ENCODE measurements at regions not wholly inside any gene's neighbourhood (a gene's known extent, or its start where the extent isn't known, plus 50 kb on each side); places are given as distances from the start of the nearest gene placed in this dataset. TPM values are rescaled to one million over a fixed set of nuclear protein-coding genes. Genes with fewer than 3 reads are reported as not detected.

DNA sequence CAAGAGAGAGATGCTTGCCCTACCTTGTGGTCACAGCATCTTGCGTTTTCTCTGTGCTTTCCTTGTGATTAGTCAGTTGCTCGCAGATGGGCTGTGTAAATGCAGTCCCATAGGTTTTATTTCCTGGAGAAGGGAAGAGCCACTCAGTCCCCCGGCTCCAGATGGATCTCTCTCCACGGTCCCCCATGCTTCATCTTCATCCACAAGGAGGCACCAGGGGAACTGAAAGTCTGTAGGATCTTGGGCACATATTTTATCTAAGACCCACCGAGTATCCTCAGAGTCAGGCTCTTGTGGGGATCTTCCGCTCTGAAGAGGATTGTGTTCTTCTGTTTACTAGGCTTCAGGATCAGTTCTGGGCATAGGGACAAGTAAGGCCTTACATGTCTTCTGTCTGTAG is 66.8 kb upstream of the E2F8 start:
- TF ChIP-seq, protein P1, sequence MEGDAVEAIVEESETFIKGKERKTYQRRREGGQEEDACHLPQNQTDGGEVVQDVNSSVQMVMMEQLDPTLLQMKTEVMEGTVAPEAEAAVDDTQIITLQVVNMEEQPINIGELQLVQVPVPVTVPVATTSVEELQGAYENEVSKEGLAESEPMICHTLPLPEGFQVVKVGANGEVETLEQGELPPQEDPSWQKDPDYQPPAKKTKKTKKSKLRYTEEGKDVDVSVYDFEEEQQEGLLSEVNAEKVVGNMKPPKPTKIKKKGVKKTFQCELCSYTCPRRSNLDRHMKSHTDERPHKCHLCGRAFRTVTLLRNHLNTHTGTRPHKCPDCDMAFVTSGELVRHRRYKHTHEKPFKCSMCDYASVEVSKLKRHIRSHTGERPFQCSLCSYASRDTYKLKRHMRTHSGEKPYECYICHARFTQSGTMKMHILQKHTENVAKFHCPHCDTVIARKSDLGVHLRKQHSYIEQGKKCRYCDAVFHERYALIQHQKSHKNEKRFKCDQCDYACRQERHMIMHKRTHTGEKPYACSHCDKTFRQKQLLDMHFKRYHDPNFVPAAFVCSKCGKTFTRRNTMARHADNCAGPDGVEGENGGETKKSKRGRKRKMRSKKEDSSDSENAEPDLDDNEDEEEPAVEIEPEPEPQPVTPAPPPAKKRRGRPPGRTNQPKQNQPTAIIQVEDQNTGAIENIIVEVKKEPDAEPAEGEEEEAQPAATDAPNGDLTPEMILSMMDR (IDR thresholded peaks at IDR 0.05; ENCODE audit: unreplicated experiment), result no peak
- Mint-ChIP-seq H3K27ac (no peak overlapping the region), H3K9me3 (ENCODE audit: low read depth) (no peaks in the 10 kb centered on the region), H3K36me3 (ENCODE audit: insufficient read depth) (no peaks in the 10 kb centered on the region), H3K4me3 (ENCODE audit: low read depth) (no peak overlapping the region), H3K27me3 (peaks cover 12% of the 10 kb centered on the region), H3K4me1 (ENCODE audit: low read depth) (peaks cover 4% of the 10 kb centered on the region)
- no peak for DNase-seq (ENCODE audit: low spot score, unreplicated experiment)

DNA sequence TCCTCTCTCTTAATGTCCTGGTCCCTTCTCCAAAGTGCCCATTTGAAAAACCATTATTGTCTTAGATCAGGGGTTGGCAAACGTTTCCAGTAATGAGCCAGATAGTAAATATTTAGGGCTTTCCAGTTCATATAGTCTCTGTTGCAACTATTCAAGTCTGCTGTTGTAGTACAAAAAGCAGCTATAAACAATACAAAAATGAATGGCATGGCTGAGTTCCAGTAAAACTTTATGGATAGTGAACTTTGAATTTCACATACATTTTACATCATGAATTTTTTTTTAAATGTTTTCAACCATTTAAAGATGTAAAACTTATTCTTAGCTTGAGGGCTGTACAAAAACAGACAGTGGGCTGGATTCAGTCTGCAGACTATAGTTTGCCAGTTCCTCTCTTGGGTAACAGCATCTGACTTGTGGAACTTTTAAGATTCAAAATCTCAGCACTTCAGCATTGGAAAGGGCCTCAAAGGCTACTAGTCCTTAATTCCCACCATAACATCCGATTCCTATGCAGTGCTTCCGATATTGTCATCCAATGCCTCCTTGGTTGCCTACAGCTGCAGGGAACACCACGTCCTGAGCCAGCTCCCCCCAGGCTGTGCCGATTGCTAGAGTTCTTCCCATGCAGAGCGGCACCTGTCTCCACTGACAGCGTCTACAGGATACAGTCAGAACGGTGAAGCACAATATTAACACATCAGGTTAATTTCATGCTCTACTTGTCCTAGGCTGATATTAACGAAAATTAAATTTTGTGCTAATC is 65.6 kb upstream of the E2F8 start:
- DNase-seq (ENCODE audit: low spot score, unreplicated experiment), result no peak
- no peaks in the 10 kb centered on the region for H3K9me3 Mint-ChIP-seq (ENCODE audit: low read depth)
- TF ChIP-seq, protein P1 (IDR thresholded peaks at IDR 0.05; ENCODE audit: unreplicated experiment), result no peak
- no peak overlapping the region for H3K27ac Mint-ChIP-seq
- no peaks in the 10 kb centered on the region for H3K36me3 Mint-ChIP-seq (ENCODE audit: insufficient read depth)
- H3K4me1 Mint-ChIP-seq (ENCODE audit: low read depth), result peaks cover 4% of the 10 kb centered on the region
- H3K4me3 Mint-ChIP-seq (ENCODE audit: low read depth), result no peak overlapping the region
- peaks cover 17% of the 10 kb centered on the region for H3K27me3 Mint-ChIP-seq

DNA sequence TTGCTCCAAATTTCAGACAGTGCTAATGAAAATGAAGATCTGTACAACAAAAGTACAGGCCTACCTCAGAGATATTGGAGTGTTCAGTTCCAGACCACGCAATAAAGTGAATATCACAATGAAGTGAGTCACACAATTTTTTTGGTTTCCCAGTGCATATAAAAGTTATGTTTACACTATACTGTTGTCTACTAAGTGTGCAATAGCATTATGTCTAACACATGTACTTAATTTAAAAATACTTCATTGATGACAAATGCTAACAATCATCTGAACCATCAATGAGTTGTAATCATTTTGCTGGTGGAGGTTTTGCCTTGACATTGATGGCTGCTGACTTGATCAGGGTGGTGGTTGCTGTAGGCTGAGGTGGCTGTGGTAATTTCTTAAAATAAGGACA is 60.6 kb upstream of the E2F8 start:
- Mint-ChIP-seq H3K27ac (no peak overlapping the region), H3K27me3 (peaks cover 13% of the 10 kb centered on the region), H3K9me3 (ENCODE audit: low read depth) (no peaks in the 10 kb centered on the region), H3K36me3 (ENCODE audit: insufficient read depth) (no peaks in the 10 kb centered on the region), H3K4me3 (ENCODE audit: low read depth) (no peak overlapping the region), H3K4me1 (ENCODE audit: low read depth) (peaks cover 8% of the 10 kb centered on the region)
- DNase-seq (ENCODE audit: low spot score, unreplicated experiment), result no peak
- TF ChIP-seq, protein P1 (IDR thresholded peaks at IDR 0.05; ENCODE audit: unreplicated experiment), result no peak

DNA sequence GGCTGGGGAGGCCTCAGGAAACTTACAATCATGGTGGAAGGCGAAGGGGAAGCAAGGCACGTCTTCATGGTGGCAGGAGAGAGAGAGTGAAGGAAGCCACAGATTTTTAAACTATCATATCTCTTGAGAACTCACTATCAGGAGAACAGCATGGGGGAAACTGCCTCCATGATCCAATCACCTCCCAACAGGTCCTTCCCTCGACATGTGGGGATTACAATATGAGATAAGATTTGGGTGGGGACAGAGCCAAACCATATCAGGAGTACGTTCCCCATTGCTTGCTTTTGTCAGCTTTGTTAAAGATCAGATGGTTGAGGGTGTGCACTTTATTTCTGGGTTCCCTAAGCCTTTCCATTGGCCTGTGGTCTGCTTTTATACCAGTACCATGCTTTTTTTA is 53.7 kb upstream of the E2F8 start:
- no peaks in the 10 kb centered on the region for H3K9me3 Mint-ChIP-seq (ENCODE audit: low read depth)
- H3K36me3 Mint-ChIP-seq (ENCODE audit: insufficient read depth), result no peaks in the 10 kb centered on the region
- H3K27ac Mint-ChIP-seq, result no peak overlapping the region
- H3K4me1 Mint-ChIP-seq (ENCODE audit: low read depth), result peaks cover 4% of the 10 kb centered on the region
- TF ChIP-seq, protein P1 (IDR thresholded peaks at IDR 0.05; ENCODE audit: unreplicated experiment), result no peak
- H3K27me3 Mint-ChIP-seq, result peaks cover 13% of the 10 kb centered on the region
- no peak overlapping the region for H3K4me3 Mint-ChIP-seq (ENCODE audit: low read depth)
- no peak for DNase-seq (ENCODE audit: low spot score, unreplicated experiment)

DNA sequence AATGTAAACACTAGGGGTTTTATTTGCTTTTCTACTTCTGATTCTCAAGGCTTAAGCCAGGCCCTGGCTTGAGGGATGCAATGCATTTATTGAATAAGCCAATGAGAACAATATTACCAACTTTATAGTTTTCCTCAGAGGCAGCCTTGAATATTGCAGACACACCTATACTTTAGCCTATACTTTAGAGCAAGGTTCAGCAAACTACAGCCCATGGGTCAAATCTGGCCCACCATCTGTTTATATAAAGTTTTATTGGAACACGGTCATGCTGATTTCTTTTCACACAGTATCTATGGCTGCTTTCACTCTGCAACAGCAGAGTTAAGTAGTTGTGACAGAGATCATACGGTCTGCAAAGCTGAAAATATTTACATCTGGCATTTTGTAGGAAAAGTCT is 50.3 kb upstream of the E2F8 start:
- no peak for DNase-seq (ENCODE audit: low spot score, unreplicated experiment)
- Mint-ChIP-seq H3K27me3 (peaks cover 11% of the 10 kb centered on the region), H3K27ac (no peak overlapping the region), H3K4me3 (ENCODE audit: low read depth) (no peak overlapping the region), H3K36me3 (ENCODE audit: insufficient read depth) (no peaks in the 10 kb centered on the region), H3K9me3 (ENCODE audit: low read depth) (no peaks in the 10 kb centered on the region), H3K4me1 (ENCODE audit: low read depth) (no peaks in the 10 kb centered on the region)
- TF ChIP-seq, protein P1 (IDR thresholded peaks at IDR 0.05; ENCODE audit: unreplicated experiment), result no peak

Small RNAs in the stretch of these regions (microRNA-seq; reads per million reads assigned to microRNA genes)
- not detected for gene MIR4486 (ENCODE audit: borderline number of aligned reads, unreplicated experiment)

Data from progenitor cell of endocrine pancreas (in vitro differentiated cells).